CD4-positive, alpha-beta T cell treated with Interleukin-1 beta for 1 hour (primary cell): ENCODE measurements at regions not wholly inside any gene's neighbourhood (a gene's known extent, or its start where the extent isn't known, plus 50 kb on each side); places are given as distances from the start of the nearest gene placed in this dataset.

ENCODE experiments used
- DNase-seq, 2 donors: peaks; one replicate each; pipeline ENCODE4 v3.0.0-alpha.2; 2020 to 2022

DNA sequence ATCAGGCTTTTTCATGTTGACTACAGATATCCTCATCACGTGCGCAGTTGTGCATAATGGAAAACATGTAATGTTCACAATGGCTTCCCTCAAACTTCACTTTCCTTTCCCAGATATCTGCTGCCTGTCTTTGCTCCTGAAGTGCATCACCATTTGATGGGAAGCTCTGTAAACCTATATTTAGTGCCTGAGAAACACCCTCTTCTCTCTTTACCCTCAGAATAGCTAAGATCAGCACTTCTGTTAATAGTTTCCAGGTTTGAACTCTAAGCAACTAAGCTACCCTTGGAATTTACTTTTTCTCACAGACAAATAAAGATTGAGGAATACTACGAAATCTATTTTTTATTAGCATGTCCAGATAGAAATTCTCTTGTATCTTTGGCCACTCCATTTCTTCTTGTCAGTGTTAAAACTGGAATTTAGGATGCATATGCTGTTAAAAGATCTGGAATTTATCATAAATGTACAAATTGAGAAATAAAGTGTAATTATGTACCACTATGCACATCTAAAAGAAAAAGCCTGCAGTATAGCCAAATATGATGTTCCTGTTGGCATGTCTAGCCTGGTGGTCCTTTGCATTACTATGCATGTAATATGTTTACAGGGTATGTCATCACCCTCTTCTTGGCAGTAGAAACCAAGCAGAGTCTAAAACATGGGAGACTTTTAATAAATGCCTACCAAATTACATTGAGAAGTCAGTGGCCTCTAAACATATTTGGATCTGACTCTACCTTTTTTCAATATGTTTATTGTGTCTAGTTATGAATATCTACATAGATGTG, 278.7 kb downstream of the FIGN start:
- no peak for DNase-seq

- DNase-seq, result no peak
Measured at GRCh38 chr2:163455815-163456214, 280.0 kb downstream of the FIGN start.

- DNase-seq, result no peak
Measured at GRCh38 chr2:163453920-163454319, 281.9 kb downstream of the FIGN start.

DNA sequence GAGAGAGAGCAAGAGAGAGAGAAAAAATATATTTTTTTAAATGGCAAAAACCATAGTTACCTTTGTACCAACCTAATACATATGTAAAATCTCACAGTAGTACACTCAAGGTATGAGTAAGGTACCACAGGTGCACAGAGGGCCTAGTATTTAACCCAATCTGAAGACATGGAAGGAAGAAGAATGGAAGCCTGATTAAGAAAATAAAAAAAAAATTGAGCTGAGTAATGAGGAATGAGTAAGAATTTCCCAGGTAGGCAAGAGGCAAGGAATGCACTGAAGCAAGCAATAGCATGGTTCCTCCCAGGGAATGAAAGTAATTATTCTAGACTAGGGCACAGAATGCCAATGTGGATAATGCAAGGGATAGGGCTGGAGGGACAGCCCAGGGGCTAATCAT, 294.2 kb downstream of the FIGN start:
- no peak for DNase-seq

DNA sequence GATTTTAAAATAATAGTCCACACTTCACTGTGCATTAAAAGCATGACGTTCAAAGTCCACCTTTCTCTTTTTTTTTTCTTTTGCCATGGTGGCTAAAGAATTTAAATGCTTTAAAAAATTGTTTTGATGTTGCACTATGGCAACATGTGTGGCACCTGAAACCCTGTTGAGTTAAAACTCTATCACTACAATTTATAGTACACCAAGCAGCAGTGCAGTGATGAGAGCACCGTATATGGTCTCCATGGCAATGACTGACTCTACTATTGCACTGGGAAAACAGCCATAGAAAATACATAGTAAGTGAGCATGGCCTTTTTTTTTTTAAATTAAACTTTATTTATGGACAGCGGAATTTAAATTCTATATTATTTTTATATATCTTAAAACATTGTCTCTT, 298.8 kb downstream of the FIGN start:
- no peak for DNase-seq

GRCh38 chr2:163428187-163428586, 307.6 kb downstream of the FIGN start:
- no peak for DNase-seq

DNA sequence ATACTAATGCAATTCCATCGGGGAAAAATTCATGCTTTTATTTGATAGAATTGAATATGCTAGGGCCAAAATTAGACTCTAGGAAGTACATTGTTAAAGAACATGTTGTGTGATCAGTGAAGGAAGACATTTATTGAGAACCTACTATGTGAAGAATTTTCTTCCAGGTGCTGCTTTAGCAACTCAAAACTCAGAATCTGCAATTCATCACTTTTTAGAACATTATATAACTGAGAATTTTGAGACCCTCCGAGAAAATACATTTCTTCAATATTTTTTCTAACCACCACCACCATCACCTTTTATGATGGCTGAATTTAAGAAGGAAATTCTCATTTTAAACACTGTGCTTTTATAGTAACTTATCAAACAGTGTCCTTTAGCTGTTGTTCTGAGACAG, 315.2 kb downstream of the FIGN start:
- DNase-seq, result no peak

- DNase-seq, result no peak
Measured at GRCh38 chr2:163419000-163419830, 316.6 kb downstream of the FIGN start.

DNA sequence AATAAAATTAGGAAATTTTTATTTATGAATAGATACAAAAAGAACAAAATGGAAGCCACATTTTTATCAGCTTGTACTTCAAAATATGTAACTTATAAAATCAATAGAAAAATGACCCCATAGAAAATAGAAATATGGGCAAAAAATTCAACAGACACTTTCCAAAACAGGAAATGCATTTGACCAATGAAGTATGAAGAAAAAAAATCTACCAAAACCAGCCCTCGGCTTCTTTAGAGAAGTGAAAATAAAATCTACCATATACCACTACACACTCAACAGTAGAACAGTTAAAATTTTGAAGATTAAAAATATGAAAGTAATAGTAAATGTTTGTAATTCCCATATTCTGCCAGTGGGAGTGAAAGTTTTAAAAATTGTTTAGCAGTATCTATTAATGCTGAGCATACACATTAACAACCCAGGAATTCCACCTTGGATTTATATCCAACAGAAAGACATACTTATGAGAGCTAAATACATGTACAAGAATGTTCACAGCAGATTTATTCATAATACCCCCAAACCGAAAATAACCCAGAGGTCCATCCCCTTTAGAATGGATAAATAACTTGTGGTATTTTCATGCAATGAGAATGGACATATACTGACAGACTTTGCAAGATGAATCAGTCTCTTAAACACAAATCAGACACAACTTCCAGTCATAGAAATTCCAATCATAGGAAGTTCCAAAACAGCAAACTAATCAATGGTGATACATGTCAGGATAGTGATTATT, 318.0 kb downstream of the FIGN start:
- no peak for DNase-seq

DNA sequence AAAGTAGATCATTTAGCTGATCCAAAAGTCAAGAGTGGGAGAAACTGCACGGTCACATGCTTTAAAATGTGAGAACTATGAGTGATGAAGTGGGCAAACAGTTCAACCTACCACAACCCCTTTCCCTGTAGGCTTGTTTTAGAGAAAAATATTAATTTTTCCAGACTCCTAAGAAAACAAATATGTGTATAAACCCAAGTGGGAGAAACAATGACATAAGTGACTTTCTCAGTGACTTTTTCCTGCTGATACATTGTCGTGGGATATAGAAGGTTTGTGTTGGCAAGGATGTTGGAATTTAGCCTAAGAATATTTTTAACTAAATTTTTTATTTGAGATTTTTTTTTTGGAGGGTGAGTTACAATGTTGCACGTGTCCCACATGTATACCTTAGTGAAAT, 321.7 kb downstream of the FIGN start:
- DNase-seq, result no peak

DNA sequence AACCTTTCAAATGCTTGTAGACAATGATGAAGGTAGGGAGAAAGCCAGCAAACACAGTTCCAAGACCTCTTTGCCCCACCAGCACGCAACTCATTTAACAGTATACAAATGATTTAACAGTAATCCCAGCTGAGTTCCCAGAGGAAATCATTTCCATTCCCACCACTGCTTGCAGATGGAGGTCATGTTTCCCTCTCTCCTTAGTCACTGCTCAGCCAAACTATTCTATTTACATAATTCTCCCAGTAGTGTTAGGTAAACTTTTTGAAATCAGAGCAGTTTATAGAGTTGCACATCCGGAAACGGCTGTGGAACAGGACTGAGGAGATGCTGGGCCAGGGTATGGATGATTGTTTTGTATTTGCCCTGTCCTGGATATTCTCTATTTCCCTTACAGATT, 328.5 kb downstream of the FIGN start:
- DNase-seq, result no peak

DNA sequence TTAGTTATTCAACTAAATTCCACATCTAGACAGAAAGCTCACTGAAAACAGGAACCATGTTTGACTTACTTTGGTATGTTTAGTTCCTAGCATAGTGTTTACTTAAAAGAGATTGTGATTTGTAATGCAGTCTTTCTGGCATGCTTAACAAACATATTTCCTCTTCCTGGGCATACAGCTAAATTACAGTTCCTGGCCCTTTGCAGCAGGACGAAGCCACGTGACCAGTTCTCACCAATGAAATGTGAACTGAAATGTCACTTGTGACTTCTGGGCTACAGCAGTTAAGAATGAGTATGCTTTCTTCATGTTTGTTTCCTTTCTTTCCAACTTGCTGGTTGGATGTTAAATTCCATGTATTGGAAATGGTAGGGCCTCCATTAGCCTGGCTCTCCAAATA, 330.5 kb downstream of the FIGN start:
- no peak for DNase-seq

GRCh38 chr2:163401481-163401880, 334.3 kb downstream of the FIGN start:
- DNase-seq, result no peak

DNA sequence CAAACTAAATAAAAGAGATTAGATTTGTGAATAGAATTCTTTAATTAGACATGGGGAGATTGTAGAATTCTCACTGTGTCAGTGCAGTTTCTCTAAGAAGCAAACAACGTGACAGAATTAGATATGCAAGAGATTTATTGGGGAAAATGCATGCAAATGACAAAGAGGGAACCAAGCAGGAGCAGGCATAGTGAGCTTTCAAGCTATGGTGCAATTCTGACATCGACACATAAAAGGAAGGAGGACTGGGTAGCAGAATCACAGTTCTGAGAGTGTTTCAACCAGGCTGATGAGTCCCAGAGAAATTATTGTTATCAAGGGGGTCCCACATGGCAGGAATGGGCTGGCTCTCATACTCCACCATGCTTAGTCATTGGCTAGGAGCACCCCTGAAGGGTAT, 338.4 kb downstream of the FIGN start:
- DNase-seq, result no peak

DNA sequence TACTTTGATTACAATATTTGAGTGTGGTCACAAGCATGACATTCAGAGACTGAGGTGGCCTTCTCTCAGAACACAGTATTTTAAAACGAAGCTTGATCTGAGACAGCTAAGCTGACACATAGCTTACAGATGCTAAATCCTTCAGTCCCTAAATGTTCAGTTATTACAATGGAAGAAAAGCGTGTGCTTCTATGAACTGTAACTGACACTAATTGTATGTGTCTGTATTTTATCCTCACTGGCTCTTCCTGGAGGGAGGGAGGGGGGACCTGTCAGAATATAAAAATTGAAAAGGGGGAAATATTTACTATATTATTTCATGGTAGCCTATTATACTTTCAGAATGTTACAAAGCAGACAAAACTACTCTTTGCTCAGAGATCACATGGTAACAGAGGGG, 340.2 kb downstream of the FIGN start:
- no peak for DNase-seq

DNA sequence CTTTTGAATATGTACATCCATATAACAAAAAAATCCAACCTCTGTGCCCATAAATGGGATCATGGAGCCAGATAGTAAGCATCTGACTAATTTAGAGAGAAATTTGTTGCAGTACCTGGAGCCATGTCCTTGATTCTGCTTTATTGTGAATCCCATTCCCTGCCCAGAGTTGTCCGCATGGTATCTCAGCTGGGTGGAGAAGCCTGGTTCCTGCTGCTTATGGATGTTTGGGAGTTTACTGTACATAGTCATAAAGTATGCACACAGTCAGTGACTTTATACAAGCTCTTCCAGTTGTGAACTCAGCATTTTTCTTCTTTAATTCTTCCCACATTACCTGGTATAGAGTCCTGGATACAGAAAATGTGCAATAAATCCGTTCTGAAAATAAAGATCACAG, 346.0 kb downstream of the FIGN start:
- no peak for DNase-seq

DNA sequence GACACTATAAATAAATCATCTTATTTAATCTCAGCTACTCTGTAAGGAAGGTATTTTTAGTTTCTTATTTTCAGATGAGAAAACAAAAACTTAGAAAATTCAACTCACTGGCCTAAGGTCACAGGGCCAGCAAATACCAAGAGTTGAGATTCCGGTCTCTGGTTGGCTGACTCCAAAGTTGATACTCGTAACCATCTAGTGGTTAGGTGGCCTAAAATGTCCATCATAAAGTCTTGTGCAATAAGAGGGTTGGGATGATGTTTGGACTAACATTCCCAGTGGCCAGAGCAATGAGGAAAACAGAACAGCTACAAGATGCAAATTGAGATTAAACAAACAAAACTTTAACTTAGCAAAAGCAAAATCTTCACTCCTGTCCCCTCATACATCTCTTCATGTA, 360.3 kb downstream of the FIGN start:
- no peak for DNase-seq

DNA sequence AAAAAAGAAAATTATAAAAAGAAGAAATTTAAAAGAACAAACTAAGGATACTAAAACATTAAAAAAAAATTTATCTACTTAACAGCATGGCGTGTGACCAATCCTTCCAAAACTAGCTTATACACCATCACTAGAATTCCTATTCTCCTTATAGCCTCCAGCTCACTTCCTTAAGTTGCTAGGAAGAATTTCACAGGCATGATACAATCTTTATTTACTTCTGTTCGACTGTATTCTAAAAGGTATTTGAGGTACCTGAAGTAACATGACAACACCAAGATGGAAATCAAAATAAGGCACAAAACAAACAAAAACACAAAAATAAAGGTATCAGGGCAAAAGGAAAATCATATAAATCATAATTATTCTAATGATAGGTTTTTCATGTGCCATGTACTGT, 360.7 kb downstream of the FIGN start:
- DNase-seq, result no peak

DNA sequence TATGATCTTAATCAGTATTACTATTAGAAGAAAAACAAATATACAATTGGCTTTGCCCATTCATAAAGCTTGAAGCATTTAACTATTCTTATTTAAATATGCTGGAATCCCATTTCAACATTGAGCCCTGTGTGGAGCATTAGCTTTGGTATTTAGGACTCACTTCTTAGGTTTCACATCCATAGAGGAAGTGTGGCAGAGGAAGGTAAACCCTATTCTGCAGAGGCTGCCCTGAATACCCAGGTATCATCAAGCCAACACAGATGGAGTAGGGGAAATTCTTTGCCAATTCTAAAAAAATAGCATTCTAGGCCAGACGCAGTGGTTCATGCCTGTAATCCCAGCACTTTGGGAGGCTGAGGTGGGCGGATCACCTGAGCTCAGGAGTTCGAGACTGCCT, 361.5 kb downstream of the FIGN start:
- no peak for DNase-seq

DNA sequence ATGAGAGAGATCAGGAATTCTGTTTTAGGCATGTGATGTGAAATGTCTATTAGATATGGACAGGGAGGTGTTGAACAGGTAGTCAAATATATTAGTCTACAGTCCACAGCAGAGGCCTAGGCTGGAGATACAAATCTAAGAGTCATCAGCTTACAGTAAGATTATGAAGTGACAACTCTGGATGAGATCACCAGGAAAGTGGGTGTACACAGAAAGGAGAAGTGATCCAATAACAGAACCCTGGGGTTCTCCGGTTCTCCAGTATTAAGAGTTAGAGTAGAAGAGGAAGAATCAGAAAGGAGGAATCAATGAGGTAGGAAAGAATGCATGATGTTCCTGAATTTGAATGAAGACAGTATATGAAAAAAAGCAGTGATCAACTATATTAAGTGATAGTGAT, 362.3 kb downstream of the FIGN start:
- DNase-seq, result no peak

GRCh38 chr2:163370169-163370886, 365.5 kb downstream of the FIGN start:
- DNase-seq, result no peak

GRCh38 chr2:163369111-163369510, 366.7 kb downstream of the FIGN start:
- no peak for DNase-seq

DNA sequence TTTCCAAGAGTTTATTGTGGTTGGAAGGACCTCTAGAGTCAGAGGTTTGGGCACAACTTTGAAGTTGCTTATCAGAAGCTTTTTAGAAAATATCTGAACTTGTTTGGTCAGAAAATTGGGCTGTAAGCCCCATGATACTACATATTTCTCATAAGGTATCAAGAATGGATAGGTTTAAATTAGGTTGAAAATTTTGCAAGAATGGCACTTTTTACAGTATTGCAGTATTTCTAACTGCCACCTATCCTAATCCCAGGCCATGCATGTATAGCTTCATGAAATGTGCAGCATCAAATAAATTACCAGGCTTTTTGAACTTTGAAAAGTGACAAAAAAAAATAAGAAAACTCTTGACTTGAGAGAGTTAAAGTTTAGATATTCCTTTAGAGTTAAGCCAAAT, 367.2 kb downstream of the FIGN start:
- no peak for DNase-seq
